Occipital lobe (tissue), 1 donor: ENCODE measurements at regions not wholly inside any gene's neighbourhood (a gene's known extent, or its start where the extent isn't known, plus 50 kb on each side); places are given as distances from the start of the nearest gene placed in this dataset.
"Not testable (repeated sequence)": the region's sequence is repeated elsewhere in the genome, so short reads cannot be mapped to it uniquely, and the experiment has no call there.

ENCODE experiments used
- DNase-seq: peaks from one replicate; lab custom pipeline; 2025; lab: John Stamatoyannopoulos, UW

GRCh38 chr5:116722651-116723050 lies 148.0 kb upstream of the SEMA6A start:
- DNase-seq = no peak

GRCh38 chr5:116719106-116719505 lies 144.5 kb upstream of the SEMA6A start:
- no peak for DNase-seq

- DNase-seq = no peak
Observed at GRCh38 chr5:116718317-116718716, 143.7 kb upstream of the SEMA6A start.

- DNase-seq = no peak
Observed at GRCh38 chr5:116709082-116709481, 134.5 kb upstream of the SEMA6A start.

- DNase-seq = not testable (repeated sequence)
Observed at GRCh38 chr5:116705121-116705519, 130.5 kb upstream of the SEMA6A start.

- DNase-seq = no peak
Observed at GRCh38 chr5:116703941-116704340, 129.3 kb upstream of the SEMA6A start.

GRCh38 chr5:116703328-116703727 lies 128.7 kb upstream of the SEMA6A start:
- DNase-seq = no peak

GRCh38 chr5:116702776-116703175 lies 128.2 kb upstream of the SEMA6A start:
- no peak for DNase-seq

GRCh38 chr5:116699332-116699731 lies 124.7 kb upstream of the SEMA6A start:
- no peak for DNase-seq

GRCh38 chr5:116696366-116696765 lies 121.7 kb upstream of the SEMA6A start:
- DNase-seq = no peak

- no peak for DNase-seq
Observed at GRCh38 chr5:116695681-116696080, 121.1 kb upstream of the SEMA6A start.

- DNase-seq = no peak
Observed at GRCh38 chr5:116686438-116686837, 111.8 kb upstream of the SEMA6A start.

GRCh38 chr5:116685931-116686330 lies 111.3 kb upstream of the SEMA6A start:
- DNase-seq = no peak

- DNase-seq = no peak
Observed at GRCh38 chr5:116685069-116685468, 110.4 kb upstream of the SEMA6A start.

GRCh38 chr5:116681334-116682013 lies 106.9 kb upstream of the SEMA6A start:
- DNase-seq = no peak

- no peak for DNase-seq
Observed at GRCh38 chr5:116675626-116675910, 100.9 kb upstream of the SEMA6A start.

- DNase-seq = no peak
Observed at GRCh38 chr5:116674881-116675625, 100.4 kb upstream of the SEMA6A start.

- no peak for DNase-seq
Observed at GRCh38 chr5:116673453-116673852, 98.8 kb upstream of the SEMA6A start.

GRCh38 chr5:116672203-116672602 lies 97.6 kb upstream of the SEMA6A start:
- no peak for DNase-seq

GRCh38 chr5:116671211-116671736 lies 96.7 kb upstream of the SEMA6A start:
- DNase-seq = no peak

GRCh38 chr5:116669261-116670031 lies 94.8 kb upstream of the SEMA6A start:
- DNase-seq = no peak

- DNase-seq = no peak
Observed at GRCh38 chr5:116668390-116668789, 93.8 kb upstream of the SEMA6A start.
